H9 (cell line): ENCODE measurements at regions not wholly inside any gene's neighbourhood (a gene's known extent, or its start where the extent isn't known, plus 50 kb on each side); places are given as distances from the start of the nearest gene placed in this dataset.

Source experiments
- DNase-seq: peaks from one replicate; pipeline ENCODE4 v3.0.0-alpha.2; 2017
- H2AFZ ChIP-seq: one replicate; pipeline ENCODE4 v1.6.1; 2013; ENCODE audit warnings: mild to moderate bottlenecking, low read length, control low read depth, moderate library complexity
- H2AK5ac ChIP-seq: 2 replicates; pipeline ENCODE4 v1.6.1; 2013; ENCODE audit warnings: low read length, control low read depth, mixed read lengths; ENCODE audit not compliant: insufficient read length
- H2BK120ac ChIP-seq: one replicate; pipeline ENCODE4 v1.6.1; 2013; ENCODE audit warnings: low read depth, mild to moderate bottlenecking, low read length, control low read depth, inconsistent platforms; ENCODE audit not compliant: poor library complexity, severe bottlenecking
- H2BK12ac ChIP-seq: 2 replicates; pipeline ENCODE4 v1.6.1; 2013; ENCODE audit warnings: low read length, control low read depth, mixed read lengths, low read depth; ENCODE audit not compliant: insufficient read length
- H2BK15ac ChIP-seq: 2 replicates; pipeline ENCODE4 v1.6.1; 2013; ENCODE audit warnings: low read depth, low read length, control low read depth
- H2BK20ac ChIP-seq: one replicate; pipeline ENCODE4 v1.6.1; 2013; ENCODE audit warnings: low read depth, mild to moderate bottlenecking, low read length, control low read depth, inconsistent platforms; ENCODE audit not compliant: poor library complexity, severe bottlenecking
- H2BK5ac ChIP-seq: 2 replicates; pipeline ENCODE4 v1.6.1; 2013; ENCODE audit warnings: low read length, control low read depth, mixed read lengths; ENCODE audit not compliant: insufficient read length
- H3K14ac ChIP-seq: 2 replicates; pipeline ENCODE4 v1.6.1; 2013; ENCODE audit warnings: low read length, control low read depth; ENCODE audit not compliant: insufficient read depth
- H3K18ac ChIP-seq: 2 replicates; pipeline ENCODE4 v1.6.1; 2013; ENCODE audit warnings: low read depth, mild to moderate bottlenecking, mixed read lengths, low read length, control low read depth; ENCODE audit not compliant: insufficient read length
- H3K23ac ChIP-seq: 2 replicates; pipeline ENCODE4 v1.6.1; 2013; ENCODE audit warnings: low read length, control low read depth, mixed read lengths, low read depth; ENCODE audit not compliant: insufficient read length
- H3K23me2 ChIP-seq: 2 replicates; pipeline ENCODE4 v1.6.1; 2013; ENCODE audit warnings: low read depth, mild to moderate bottlenecking, mixed read lengths, low read length, control low read depth; ENCODE audit not compliant: insufficient read length, poor library complexity, severe bottlenecking
- H3K27ac ChIP-seq: 2 replicates; pipeline ENCODE4 v1.5.1; 2013; ENCODE audit warnings: low read length, control low read depth, mixed read lengths, low read depth; ENCODE audit not compliant: insufficient read length
- H3K27me3 ChIP-seq: 2 replicates; pipeline ENCODE4 v1.6.1; 2013; ENCODE audit warnings: low read length, control low read depth, inconsistent platforms; ENCODE audit not compliant: insufficient read depth
- H3K4ac ChIP-seq: 2 replicates; pipeline ENCODE4 v1.6.1; 2013; ENCODE audit warnings: low read depth, mild to moderate bottlenecking, control low read depth, inconsistent platforms, low read length, moderate library complexity
- H3K4me1 ChIP-seq: 2 replicates; pipeline ENCODE4 v1.6.1; 2013; ENCODE audit warnings: low read length, control low read depth, inconsistent platforms; ENCODE audit not compliant: insufficient read depth
- H3K4me2 ChIP-seq: 2 replicates; pipeline ENCODE4 v1.6.1; 2013; ENCODE audit warnings: low read length, control low read depth, mixed read lengths; ENCODE audit not compliant: insufficient read length, insufficient read depth
- H3K56ac ChIP-seq: 2 replicates; pipeline ENCODE4 v1.6.1; 2013; ENCODE audit warnings: low read depth, mild to moderate bottlenecking, mixed read lengths, low read length, control low read depth; ENCODE audit not compliant: insufficient read length
- H3K79me1 ChIP-seq: 2 replicates; pipeline ENCODE4 v1.6.1; 2013; ENCODE audit warnings: low read depth, mild to moderate bottlenecking, moderate library complexity, low read length, control low read depth, inconsistent platforms; ENCODE audit not compliant: insufficient read depth, poor library complexity, severe bottlenecking
- H3K79me2 ChIP-seq: 2 replicates; pipeline ENCODE4 v1.6.1; 2013; ENCODE audit warnings: low read length, control low read depth, inconsistent platforms; ENCODE audit not compliant: insufficient read depth
- H3K9ac ChIP-seq: 2 replicates; pipeline ENCODE4 v1.6.1; 2013; ENCODE audit warnings: low read length, control low read depth, mixed read lengths; ENCODE audit not compliant: insufficient read length; ENCODE audit errors: extremely low read depth
- H3K9me3 ChIP-seq: one replicate; pipeline ENCODE4 v1.6.1; 2013; ENCODE audit warnings: low read depth, low read length, inconsistent platforms; ENCODE audit not compliant: control insufficient read depth
- H3T11ph ChIP-seq: one replicate; pipeline ENCODE4 v1.6.1; 2013; ENCODE audit warnings: mild to moderate bottlenecking, low read length, control low read depth, inconsistent platforms
- H4K20me1 ChIP-seq: one replicate; pipeline ENCODE4 v1.6.1; 2013; ENCODE audit not compliant: control insufficient read depth, insufficient read length, insufficient read depth
- H4K5ac ChIP-seq: 2 replicates; pipeline ENCODE4 v1.6.1; 2013; ENCODE audit warnings: low read depth, mild to moderate bottlenecking, mixed read lengths, low read length, control low read depth; ENCODE audit not compliant: insufficient read length
- H4K8ac ChIP-seq: replicated peaks from 2 replicates; pipeline ENCODE4 v1.6.1; 2013; ENCODE audit warnings: low read length, control low read depth, mixed read lengths, low read depth; ENCODE audit not compliant: insufficient read length
- H4K91ac ChIP-seq: 2 replicates; pipeline ENCODE4 v1.6.1; 2013; ENCODE audit warnings: low read depth, mild to moderate bottlenecking, moderate library complexity, mixed read lengths, low read length, control low read depth; ENCODE audit not compliant: insufficient read length
- H3K27ac Mint-ChIP-seq, 3 experiments: 2 replicates in 2 of 3; 3 replicates in 1 of 3; pipeline ENCODE4 v1.8.0; 2020 to 2021; ENCODE audit warnings: mixed read lengths in 3 of 3, mild to moderate bottlenecking in 1 of 3, moderate library complexity in 1 of 3
- H3K27me3 Mint-ChIP-seq: 2 replicates; pipeline ENCODE4 v1.8.0; 2021; ENCODE audit warnings: low read depth, mild to moderate bottlenecking, moderate library complexity, mixed read lengths
- H3K36me3 Mint-ChIP-seq, 3 experiments: 2 replicates in 2 of 3; 3 replicates in 1 of 3; pipeline ENCODE4 v1.8.0; 2020 to 2021; ENCODE audit warnings: low read depth in 3 of 3, mixed read lengths in 3 of 3; ENCODE audit not compliant: insufficient read depth in 1 of 3
- H3K4me1 Mint-ChIP-seq, 2 experiments: 2 replicates each; pipeline ENCODE4 v1.8.0; 2020; ENCODE audit warnings: mixed read lengths in 2 of 2
- H3K4me3 Mint-ChIP-seq, 2 experiments: 2 replicates in 1 of 2; 3 replicates in 1 of 2; pipeline ENCODE4 v1.8.0; 2020 to 2021; ENCODE audit warnings: mild to moderate bottlenecking in 2 of 2, mixed read lengths in 2 of 2, moderate library complexity in 1 of 2
- H3K9me3 Mint-ChIP-seq, 2 experiments: 2 replicates in 1 of 2; 3 replicates in 1 of 2; pipeline ENCODE4 v1.8.0; 2020; ENCODE audit warnings: mild to moderate bottlenecking in 2 of 2, mixed read lengths in 2 of 2, moderate library complexity in 1 of 2
- WGBS: extraction: QIAGEN DNeasy Blood & Tissue Kit; methylation state at CpG from one replicate; pipeline ENCODE4 v1.1.7; 2013; ENCODE audit warnings: missing lambda C conversion rate, low lambda C conversion rate, mixed read lengths; ENCODE audit not compliant: insufficient read length; ENCODE audit errors: extremely low coverage; 5-methylcytosine and 5-hydroxymethylcytosine counted together
- TF ChIP-seq, protein P1 (sequence below): fragments of 200-600 bp; sonication (generic); conservative IDR thresholded peaks from 3 replicates; pipeline ENCODE4 v1.8.0; 2021; ENCODE audit warnings: antibody characterized with exemption, mild to moderate bottlenecking

DNA sequence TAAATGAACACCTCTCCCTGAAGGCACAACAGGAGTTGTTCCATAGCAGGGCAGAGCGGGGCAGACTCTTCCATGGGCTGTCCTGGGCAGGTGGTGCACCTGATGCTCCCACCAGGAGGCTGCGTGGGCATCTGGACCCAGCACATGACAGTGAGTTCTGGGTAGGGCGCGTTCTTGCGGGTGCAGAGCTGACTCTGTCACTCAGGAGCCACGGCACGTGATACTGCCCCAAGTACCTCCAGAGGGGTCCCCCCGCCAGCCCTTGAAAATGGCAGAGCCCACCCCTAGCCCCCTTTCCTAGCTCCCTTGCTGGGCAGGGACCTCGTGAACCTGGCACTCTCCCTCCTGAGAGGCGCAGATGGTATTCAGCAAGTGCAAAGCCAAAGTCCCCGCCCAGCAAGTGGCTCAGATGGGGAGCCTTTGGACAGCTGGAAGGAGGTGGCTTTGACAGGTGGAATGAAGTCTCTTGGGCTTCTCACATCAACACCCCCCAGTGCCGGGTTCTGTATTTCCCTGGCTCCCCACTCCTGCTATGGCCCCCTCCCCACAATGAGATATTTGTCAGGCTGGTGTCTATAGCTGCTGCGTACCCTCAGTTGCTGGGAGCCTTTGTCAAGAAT lies 172.1 kb downstream of the TBC1D2B start:
- DNase-seq = peak; percentile 23
- Histone ChIP-seq H3K23ac (no peak overlapping the region), H3K14ac (no peak overlapping the region), H4K91ac (no peak overlapping the region), H3K4me1 (no peaks in the 10 kb centered on the region), H3K9ac (no peak overlapping the region), H4K5ac (no peak overlapping the region), H3K9me3 (no peaks in the 10 kb centered on the region), H3K79me2 (no peaks in the 10 kb centered on the region), H3T11ph (no peak overlapping the region), H2BK120ac (no peak overlapping the region), H3K27me3 (no peaks in the 10 kb centered on the region), H2BK12ac (no peak overlapping the region), H3K23me2 (no peaks in the 10 kb centered on the region), H2BK5ac (no peak overlapping the region), H2AK5ac (no peak overlapping the region), H3K18ac (no peak overlapping the region), H2AFZ (no peak overlapping the region), H2BK15ac (no peak overlapping the region), H3K4ac (no peak overlapping the region), H3K27ac (no peak overlapping the region), H4K20me1 (no peaks in the 10 kb centered on the region), H3K4me2 (no peak overlapping the region), H2BK20ac (no peak overlapping the region), H4K8ac (no peak overlapping the region), H3K56ac (no peak overlapping the region), H3K79me1 (no peaks in the 10 kb centered on the region)
- no CpG with 5 or more reads among the region's 13 CpGs for WGBS
- TF ChIP-seq, protein P1, sequence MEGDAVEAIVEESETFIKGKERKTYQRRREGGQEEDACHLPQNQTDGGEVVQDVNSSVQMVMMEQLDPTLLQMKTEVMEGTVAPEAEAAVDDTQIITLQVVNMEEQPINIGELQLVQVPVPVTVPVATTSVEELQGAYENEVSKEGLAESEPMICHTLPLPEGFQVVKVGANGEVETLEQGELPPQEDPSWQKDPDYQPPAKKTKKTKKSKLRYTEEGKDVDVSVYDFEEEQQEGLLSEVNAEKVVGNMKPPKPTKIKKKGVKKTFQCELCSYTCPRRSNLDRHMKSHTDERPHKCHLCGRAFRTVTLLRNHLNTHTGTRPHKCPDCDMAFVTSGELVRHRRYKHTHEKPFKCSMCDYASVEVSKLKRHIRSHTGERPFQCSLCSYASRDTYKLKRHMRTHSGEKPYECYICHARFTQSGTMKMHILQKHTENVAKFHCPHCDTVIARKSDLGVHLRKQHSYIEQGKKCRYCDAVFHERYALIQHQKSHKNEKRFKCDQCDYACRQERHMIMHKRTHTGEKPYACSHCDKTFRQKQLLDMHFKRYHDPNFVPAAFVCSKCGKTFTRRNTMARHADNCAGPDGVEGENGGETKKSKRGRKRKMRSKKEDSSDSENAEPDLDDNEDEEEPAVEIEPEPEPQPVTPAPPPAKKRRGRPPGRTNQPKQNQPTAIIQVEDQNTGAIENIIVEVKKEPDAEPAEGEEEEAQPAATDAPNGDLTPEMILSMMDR = no peak
- no peak overlapping the region for H3K4me3 Mint-ChIP-seq
- H3K4me1 Mint-ChIP-seq = peaks cover 8 to 14% of the 10 kb centered on the region in 2 experiments
- no peaks in the 10 kb centered on the region for H3K9me3 Mint-ChIP-seq
- H3K27me3 Mint-ChIP-seq = peaks cover 2% of the 10 kb centered on the region; the same call in 1 of the 2 replicates
- no peaks in the 10 kb centered on the region for H3K36me3 Mint-ChIP-seq
- peak overlapping the region in 1 of 3 experiments; percentile 55; a peak in 1 of 7 replicates for H3K27ac Mint-ChIP-seq
